ENCODE measurements at regions not wholly inside any gene's neighbourhood (a gene's known extent, or its start where the extent isn't known, plus 50 kb on each side); places are given as distances from the start of the nearest gene placed in this dataset.

DNA sequence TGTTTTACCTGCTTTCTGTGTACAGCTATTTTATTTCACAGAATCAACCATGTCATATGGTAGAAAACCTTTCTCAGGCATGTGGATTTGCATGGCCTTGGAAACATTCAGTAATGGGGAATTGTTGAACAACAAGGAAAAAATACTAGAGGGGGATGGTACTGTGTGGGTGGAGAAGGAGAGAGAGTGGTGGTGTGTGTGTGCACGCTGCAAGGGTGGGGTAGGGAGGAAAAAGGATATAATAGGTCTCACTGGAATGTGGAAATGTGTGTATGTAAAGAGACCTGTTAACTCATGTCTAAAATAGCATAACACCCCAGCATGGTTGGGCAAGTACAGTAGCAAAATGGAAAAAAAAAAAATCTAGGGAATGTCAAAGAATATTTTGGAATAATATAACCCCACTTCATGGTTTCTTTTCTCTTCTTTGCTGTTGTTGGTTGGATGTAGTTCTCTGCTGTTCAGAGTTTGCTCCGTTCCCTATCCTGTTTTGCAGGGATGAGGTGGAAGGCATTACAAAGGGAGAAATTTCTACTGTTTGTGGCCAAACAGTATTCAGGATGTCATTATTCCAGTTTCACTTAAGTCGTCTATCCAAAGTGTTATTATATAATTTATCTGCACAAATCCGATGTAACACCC lies 93.9 kb upstream of the CITED2 start:
- no peaks in the 10 kb centered on the region for H3K36me3 ChIP-seq
- H3K27me3 ChIP-seq: no peaks in the 10 kb centered on the region
- intact Hi-C loops (cut with DNase I): loop anchor here (10.0 kb wide), 1 partner anchor 83 kb away; no protein-coding TSS in a partner anchor
- 29 to 45% methylated on average over 4 of the region's 4 CpGs for WGBS, 2 donors
- no peaks in the 10 kb centered on the region for H3K9me3 ChIP-seq
- no peak for TF ChIP-seq POLR2A (IDR thresholded peaks at IDR 0.05)
- no peak for TF ChIP-seq CTCF (IDR thresholded peaks at IDR 0.05)
- H3K4me1 ChIP-seq: peaks cover 5 to 22% (median 12%) of the 10 kb centered on the region in 3 donors
- peak overlapping the region in 3 of 4 donors; percentile 14 to 26 (median 19) for H3K27ac ChIP-seq
- no peak overlapping the region for H3K4me3 ChIP-seq
- no peak for DNase-seq

GRCh38 chr6:139457476-139457875 lies 83.0 kb upstream of the CITED2 start:
- peaks cover 0 to 4% (median 0%) of the 10 kb centered on the region in 3 donors for H3K4me1 ChIP-seq
- TF ChIP-seq POLR2A (IDR thresholded peaks at IDR 0.05) (no peak), CTCF (IDR thresholded peaks at IDR 0.05) (no peak)
- no peaks in the 10 kb centered on the region for H3K27me3 ChIP-seq
- H3K36me3 ChIP-seq: no peaks in the 10 kb centered on the region
- no peak overlapping the region for H3K27ac ChIP-seq
- DNase-seq: no peak
- WGBS, 2 donors: 83% methylated on average over 7 of the region's 7 CpGs
- H3K4me3 ChIP-seq: no peak overlapping the region
- intact Hi-C loops (cut with DNase I): no loop called here
- H3K9me3 ChIP-seq: no peaks in the 10 kb centered on the region

DNA sequence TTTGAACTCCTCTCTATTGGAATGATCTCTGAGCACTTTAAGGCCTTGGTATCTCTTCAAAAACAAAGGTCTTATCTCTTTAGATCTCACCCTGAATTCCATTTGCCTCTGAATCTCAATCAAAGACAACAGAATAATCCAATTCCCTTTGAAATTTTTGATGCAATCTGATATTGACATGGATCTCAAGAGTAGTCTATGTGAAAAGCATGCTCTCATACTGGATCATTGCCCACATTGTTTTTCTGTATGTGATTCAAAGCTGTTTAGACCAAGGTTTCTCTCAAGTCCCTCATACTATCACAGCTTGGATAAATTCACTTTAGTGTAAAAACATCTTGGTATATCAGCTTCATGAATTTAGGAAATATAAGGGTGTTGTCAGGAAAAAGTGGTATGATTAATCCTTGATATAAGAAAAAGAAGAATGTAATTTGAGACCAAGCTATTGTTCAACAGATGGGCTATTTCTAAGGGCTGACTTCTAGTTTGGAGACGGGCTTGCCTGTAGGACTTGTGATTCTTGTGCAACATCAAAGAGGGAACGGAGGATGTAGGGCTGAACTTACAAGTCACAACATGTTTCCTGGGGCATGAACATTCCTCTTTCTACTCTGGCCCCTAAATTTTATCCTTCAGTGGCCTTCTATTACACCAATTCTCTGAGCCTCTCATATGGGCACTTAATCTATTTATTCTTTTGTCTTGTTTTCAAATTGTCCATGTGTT lies 77.9 kb upstream of the CITED2 start:
- no peak overlapping the region for H3K4me3 ChIP-seq
- 20 to 49% methylated on average over 2 of the region's 2 CpGs for WGBS, 2 donors
- no peaks in the 10 kb centered on the region for H3K27me3 ChIP-seq
- no peak for DNase-seq
- intact Hi-C loops (cut with DNase I): no loop called here
- H3K27ac ChIP-seq: no peak overlapping the region
- peaks cover 0 to 4% (median 0%) of the 10 kb centered on the region in 3 donors for H3K4me1 ChIP-seq
- H3K36me3 ChIP-seq: no peaks in the 10 kb centered on the region
- TF ChIP-seq CTCF (IDR thresholded peaks at IDR 0.05) (no peak), POLR2A (IDR thresholded peaks at IDR 0.05) (no peak)
- H3K9me3 ChIP-seq: no peaks in the 10 kb centered on the region

GRCh38 chr6:139449611-139450000 lies 75.2 kb upstream of the CITED2 start:
- DNase-seq: no peak
- no peak for TF ChIP-seq CTCF (IDR thresholded peaks at IDR 0.05)
- no peak for TF ChIP-seq POLR2A (IDR thresholded peaks at IDR 0.05)
- H3K9me3 ChIP-seq: no peaks in the 10 kb centered on the region

GRCh38 chr6:139448998-139449610 lies 74.7 kb upstream of the CITED2 start:
- intact Hi-C loops (cut with DNase I): no loop called here
- DNase-seq: no peak
- TF ChIP-seq CTCF (IDR thresholded peaks at IDR 0.05): no peak
- TF ChIP-seq POLR2A (IDR thresholded peaks at IDR 0.05): no peak
- no peak overlapping the region for H3K27ac ChIP-seq
- H3K27me3 ChIP-seq: no peaks in the 10 kb centered on the region
- 83 to 89% methylated on average over 4 of the region's 4 CpGs for WGBS, 2 donors
- H3K4me1 ChIP-seq: peaks cover 0 to 4% (median 0%) of the 10 kb centered on the region in 3 donors
- H3K4me3 ChIP-seq: no peak overlapping the region
- H3K9me3 ChIP-seq: no peaks in the 10 kb centered on the region
- no peaks in the 10 kb centered on the region for H3K36me3 ChIP-seq

More at GRCh38 chr6:139449611-139450000, 75.2 kb upstream of the CITED2 start:
- H3K27me3 ChIP-seq: no peaks in the 10 kb centered on the region
- intact Hi-C loops (cut with DNase I): no loop called here
- H3K4me1 ChIP-seq: peaks cover 0 to 4% (median 0%) of the 10 kb centered on the region in 3 donors
- no peak overlapping the region for H3K4me3 ChIP-seq
- H3K27ac ChIP-seq: no peak overlapping the region
- H3K36me3 ChIP-seq: no peaks in the 10 kb centered on the region
